ENCODE measurements at regions not wholly inside any gene's neighbourhood (a gene's known extent, or its start where the extent isn't known, plus 50 kb on each side); places are given as distances from the start of the nearest gene placed in this dataset.

DNA sequence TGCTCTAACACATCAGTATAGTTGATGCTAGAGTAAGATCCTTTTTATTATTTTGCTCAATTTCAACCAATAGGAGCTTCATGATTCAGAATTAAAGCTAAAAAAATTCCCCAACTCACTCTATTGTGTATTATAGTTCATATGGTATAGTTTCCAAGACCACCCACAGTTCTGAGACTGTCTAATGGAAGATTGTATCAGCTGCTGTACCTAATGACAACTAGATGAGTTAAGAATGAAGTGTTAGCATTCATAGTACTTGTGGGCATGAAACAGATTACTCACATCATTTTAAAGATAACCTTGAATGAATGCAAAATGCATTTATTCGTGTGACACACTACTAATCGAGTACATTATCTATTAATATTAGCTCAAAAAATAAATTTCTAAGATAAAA lies 289.9 kb upstream of the ATP11B start:
- TF ChIP-seq, protein P1, sequence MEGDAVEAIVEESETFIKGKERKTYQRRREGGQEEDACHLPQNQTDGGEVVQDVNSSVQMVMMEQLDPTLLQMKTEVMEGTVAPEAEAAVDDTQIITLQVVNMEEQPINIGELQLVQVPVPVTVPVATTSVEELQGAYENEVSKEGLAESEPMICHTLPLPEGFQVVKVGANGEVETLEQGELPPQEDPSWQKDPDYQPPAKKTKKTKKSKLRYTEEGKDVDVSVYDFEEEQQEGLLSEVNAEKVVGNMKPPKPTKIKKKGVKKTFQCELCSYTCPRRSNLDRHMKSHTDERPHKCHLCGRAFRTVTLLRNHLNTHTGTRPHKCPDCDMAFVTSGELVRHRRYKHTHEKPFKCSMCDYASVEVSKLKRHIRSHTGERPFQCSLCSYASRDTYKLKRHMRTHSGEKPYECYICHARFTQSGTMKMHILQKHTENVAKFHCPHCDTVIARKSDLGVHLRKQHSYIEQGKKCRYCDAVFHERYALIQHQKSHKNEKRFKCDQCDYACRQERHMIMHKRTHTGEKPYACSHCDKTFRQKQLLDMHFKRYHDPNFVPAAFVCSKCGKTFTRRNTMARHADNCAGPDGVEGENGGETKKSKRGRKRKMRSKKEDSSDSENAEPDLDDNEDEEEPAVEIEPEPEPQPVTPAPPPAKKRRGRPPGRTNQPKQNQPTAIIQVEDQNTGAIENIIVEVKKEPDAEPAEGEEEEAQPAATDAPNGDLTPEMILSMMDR (IDR thresholded peaks at IDR 0.05) = no peak
- no peak for TF ChIP-seq EZH2 (IDR thresholded peaks at IDR 0.05; ENCODE audit: borderline replicate concordance, insufficient read depth, low read depth, low read length, poor library complexity, severe bottlenecking)
